H4 (cell line): ENCODE measurements at regions not wholly inside any gene's neighbourhood (a gene's known extent, or its start where the extent isn't known, plus 50 kb on each side); places are given as distances from the start of the nearest gene placed in this dataset.

Experiments used
- DNase-seq: peaks from one replicate; pipeline ENCODE4 v3.0.0-alpha.2; 2015; ENCODE audit warnings: low spot score

DNA sequence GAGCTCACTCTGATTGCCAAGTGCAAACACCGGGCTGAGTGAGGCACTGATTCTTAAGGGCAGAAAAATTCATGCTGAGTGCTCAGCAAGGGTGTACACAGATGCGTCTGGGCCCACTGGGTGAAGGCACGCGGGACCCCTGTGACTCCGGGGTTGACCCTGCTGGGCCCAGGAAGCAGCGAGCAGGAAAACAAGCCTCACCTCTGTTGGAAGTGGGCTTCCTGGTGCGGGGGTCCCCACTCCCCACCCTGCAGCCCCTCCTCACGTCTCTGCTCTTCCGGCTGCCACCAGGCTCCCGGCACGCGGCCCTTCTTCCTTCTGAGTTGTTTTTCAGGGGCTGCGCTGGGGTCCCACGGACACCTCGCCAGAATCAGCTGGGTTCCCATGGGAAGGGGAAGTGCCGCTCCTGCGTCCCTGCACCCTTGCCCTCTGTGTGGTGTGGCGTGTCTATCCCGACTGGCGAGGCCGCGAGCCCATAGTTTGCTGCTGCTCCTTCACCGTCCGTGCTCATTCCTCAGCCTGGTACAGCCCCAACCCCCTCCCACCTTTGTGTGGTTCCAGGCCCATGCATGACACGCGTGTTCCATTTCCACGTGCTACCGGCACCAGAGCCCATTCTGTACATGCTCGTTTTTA lies 80.6 kb upstream of the BHLHE23 start:
- DNase-seq: no peak

DNA sequence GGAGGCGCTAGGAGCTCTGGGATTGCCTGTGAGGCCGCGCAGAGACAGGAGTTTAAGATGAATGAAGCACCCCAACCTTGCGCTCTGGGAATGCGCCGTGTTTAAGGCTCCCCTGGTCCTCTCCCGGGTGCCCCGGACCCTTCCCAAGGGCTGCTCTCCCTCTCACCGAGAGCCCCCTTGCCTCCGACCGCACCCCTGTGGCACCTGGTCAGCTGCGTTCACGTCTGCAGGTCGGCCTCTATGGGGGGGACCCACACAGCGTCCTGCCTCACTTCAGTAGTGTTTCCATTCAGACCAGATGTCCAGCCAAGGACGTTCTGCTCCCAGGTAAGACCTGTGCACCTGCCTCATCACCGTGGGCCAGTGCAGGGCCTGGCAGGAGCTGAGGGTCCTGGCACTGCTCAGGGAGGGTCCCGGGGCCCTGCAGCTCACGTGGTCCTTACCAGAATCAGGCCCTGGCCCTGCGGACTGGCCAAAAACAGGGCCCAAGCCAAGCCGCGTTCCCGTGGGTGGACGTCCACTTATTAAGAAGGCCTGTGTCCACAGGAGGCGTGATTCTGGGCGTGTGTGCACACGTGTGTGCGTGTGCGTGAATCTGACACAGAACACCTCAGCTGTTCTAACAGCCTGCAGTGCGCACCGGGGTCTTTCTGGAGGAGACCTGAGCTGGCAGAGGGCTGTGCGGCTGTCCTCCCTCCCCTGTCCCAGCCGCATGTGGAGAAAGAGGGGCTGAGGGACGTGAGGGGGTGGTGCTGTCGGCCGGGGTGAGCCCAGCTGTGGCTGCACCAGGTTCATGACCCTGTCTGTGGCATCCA lies 79.9 kb upstream of the BHLHE23 start:
- no peak for DNase-seq

DNA sequence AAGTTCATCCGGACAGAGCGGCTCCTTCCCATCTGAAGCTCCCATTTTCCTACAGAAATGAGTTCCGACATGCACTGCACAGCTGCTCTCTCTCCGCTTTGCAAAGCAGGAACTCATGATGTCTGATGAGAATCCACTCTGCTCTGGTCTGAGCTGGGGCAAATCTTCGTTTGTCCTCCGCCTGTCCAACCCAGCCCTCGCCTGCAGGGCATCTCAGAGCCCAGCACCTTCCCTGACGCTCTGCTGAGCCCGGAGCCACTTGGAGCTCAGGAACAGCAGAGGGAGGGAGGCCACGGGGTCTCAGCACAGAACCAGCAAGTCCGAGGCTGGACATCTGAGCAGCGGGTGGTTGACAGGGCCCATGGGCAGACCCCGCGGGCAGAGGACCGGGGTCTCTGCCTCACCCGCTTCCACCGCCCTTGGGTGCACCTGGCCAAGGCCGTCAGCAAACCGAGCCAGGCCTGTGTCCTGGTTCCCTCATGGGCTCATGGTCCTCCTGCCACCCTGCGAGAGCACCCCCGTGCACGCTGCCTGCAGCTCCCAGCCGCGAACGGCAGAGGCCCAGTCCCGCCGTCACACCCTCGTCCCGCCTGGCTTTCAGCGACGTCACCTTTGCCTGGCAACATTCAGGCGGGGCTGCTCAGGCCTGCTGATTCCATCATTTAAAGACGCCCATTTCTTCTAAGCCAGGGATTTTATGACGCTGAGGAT lies 78.5 kb upstream of the BHLHE23 start:
- DNase-seq: no peak

DNA sequence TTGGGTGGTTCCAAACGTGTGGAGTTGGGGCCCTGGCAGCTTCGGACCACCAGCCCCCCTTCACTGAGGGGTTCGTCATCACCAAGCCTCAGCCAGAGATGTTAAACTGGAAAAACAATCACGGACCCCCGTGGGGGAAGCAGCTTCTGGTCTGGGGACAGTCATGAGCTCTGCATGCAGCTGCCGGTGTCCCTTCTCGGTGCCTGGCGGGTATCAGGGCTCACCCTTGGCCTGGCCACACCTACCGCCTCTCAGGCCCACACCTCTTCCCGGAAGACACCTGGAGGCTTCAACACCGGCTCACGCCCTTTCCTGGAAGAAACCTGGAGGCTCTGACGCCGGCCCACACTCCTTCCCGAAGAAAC lies 77.8 kb upstream of the BHLHE23 start:
- no peak for DNase-seq

DNA sequence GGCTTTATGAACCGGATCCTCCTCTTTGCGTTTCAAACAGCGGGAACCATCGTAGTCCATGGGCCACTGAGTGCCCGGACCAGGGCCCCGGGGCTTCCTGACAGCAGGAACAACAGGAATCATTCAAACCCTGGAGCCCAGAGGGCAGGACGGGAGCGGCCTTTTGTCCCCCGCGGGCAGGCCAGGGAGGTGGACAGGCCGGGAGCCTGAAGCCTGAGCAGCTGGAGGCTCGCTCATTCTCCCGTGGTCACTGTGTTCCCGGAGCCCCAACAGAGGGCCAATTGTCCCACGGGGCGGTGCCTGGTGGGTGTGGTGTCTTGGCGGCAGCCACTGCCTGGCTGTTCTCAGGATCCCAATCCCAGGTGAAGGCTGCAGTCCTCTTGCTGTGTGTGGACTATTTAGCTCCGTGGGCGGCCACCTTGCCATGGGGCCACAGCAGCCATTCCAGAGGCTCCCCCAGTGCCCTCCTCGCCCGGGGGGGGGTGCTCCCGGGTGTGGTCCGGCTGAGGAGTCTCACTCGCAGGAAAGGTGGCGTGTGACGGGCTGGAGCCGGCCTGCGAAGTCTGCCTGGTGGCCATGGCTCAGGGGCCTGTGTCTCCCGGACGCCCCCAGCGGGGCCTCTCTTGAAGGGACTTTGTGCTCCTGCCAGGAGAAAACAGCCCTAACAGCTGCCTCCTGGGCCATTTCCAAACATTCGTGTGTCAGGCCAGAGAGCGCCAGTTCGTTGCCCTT lies 77.2 kb upstream of the BHLHE23 start:
- DNase-seq: no peak

DNA sequence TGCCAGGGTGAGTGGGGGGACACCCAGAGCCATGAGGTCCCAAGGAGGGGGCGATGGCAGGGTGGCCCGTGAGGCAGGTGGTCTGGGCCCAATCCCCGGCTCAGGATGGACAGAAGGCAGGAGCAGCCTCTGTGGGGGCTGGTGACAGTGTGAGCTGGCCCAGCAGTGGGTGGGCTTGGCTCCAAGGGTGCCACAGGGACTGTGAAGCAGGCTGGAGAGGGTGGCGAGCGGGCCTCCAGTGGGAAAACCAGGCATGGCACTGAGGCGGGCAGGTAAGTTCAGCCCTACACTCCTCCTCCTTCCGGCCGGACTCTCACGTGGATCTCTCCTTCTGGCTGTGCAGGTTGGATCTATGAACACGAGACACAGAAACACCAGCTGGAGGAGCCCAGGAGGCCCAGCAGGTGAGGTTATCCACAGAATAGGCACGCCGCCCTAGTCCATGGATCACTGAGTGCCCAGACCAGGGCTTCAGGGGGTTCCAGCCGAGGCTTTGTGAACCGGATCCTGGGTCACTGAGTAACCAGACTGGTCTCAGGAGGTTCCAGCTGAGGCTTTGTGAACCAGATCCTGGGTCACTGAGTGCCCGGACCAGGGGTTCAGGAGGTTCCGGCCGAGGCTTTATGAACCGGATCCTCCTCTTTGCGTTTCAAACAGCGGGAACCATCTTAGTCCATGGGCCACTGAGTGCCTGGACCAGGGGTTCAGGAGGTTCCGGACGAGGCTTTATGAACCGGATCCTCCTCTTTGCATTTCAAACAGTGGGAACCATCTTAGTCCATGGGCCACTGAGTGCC lies 76.4 kb upstream of the BHLHE23 start:
- no peak for DNase-seq

DNA sequence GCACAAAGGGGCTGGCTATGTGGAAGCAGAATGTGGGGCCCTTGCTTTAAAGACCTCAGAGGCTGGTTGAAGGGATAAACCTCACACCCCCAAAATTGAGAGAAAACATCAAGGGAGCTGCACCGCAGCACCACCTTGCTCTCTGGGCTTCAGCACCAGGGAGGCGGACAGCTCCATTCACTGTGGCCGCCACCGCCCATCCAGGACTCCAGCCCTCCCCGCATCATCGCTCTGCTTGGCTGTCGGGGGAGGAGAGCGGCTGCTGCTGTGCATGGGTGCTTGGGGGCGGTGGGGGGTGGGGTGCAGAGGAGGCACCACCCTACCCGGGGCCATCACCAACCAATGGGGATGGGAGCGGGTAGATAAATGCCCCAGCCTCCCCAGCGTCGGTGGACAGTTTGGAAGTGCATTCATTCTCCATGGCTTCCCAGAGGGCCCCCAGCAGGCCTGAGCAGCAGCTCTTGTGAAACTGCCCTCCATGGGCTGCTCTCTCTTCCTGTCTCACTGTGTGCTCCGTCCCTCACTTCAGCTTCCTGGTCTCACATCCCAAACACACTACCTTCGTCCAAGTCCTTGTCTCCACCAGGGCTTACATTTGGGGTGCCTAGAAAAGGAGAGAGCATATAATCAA lies 75.7 kb upstream of the BHLHE23 start:
- no peak for DNase-seq

DNA sequence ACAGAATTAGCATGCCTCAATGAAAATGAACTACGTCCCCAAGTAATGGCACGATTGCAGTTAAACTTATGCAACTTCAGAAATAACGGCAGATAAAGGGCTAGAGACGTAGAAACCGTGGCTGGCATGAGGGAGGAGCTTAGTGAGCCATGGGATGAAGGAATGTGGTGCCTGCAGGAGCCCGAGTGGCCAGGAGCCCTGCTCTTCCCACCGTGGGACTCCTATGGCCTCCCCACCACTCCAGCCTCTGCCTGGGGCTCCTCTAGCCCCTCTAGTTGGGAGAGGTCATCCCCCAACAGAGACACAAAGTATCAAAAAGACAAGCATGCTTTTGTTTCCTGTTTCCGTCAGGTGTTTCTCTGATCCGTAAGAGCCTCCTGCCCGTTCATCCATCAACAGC lies 75.1 kb upstream of the BHLHE23 start:
- DNase-seq: no peak

DNA sequence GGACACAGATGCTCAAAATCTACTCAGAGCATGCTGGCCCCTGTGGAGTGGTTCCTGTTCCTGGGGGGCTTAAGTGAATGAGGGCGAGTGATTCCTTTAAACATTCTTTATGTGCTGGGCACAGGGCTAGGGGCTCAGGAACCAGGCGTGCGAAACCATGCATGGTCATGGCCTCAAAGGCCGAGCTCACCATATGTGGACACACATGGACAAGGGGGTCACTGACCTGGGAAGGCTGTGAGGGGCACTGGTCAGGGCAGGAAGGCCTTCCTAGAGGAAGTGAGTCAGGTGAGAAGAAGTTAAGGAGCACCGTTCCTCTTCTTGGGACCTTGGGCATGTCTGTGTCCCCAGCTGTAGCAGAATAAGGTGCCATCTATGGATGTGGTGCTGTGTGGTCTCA lies 74.6 kb upstream of the BHLHE23 start:
- DNase-seq: no peak

DNA sequence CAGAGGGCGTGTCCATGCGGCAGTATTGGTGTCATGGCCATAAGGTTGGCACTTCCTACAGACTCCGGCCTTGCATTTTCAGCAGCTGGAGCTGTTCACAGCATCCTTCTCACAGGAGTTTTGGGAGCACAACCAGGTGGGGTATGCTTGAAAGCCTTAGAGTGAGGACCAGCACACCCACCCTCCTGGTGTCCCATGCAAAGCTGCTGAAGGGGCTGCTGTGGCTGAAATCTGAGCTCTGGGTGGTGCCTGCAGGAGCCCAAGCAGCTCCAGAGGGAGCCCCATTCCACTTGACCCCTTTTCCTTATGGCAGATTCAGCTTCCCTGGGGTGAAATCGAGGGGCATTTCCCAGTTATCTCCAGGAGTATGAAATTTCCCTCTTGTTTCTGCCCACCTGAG lies 74.0 kb upstream of the BHLHE23 start:
- no peak for DNase-seq

DNA sequence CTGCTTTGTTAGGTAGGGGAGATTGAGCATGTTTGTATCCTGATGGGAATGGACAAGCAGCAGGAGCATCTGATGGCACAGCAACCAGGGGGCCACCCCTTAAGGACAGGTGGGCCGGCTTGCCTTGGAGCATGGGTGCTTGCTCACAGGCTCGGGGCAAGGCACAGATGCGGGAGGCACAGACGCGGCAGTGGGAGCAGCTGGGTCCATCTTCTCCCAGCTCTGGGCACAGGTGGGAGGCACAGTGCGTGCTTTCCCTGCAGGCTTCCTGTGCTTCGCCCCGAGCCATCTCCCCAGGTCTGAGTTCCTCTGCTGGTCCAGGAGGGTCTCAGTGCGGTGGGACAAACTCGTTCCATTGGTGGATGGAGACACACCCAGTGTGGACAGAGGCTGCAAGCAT lies 73.6 kb upstream of the BHLHE23 start:
- DNase-seq: no peak

DNA sequence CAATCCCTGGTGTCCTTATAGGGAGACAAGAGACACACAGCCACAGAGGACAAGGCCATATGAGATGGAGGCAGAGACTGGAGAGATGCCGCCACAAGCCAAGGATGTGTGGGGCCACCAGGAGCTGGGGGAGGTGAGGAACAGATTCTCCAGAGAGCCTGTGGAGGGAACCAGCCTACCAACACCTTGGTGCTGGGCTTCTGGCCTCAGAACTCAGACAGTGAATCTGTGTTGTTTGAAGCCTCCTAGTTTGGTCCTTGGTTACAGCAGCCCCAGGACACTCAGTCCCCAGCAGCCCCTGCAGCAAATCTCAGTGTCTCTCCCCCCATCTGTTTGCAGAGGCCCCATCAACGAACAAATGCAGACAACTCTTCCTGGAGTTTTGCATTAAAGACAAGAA lies 73.2 kb upstream of the BHLHE23 start:
- no peak for DNase-seq

DNA sequence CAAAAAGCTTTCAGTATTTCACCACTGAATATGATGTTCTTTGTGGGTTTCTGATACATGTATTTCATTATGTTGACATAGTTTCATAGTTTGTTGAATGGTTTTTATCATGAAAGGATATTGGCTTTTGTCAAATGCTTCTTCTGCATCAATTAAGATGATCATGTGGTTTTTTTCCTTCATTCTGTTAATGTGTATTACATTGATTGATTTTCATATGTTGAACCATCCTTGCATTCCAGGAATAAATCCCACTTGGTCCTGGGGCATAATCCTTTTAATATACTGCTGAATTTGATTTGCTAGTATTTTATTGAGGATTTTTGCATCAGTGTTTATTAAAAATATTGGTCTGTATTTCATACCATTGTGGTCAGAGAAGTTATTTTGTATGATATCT lies 70.9 kb upstream of the BHLHE23 start:
- no peak for DNase-seq

DNA sequence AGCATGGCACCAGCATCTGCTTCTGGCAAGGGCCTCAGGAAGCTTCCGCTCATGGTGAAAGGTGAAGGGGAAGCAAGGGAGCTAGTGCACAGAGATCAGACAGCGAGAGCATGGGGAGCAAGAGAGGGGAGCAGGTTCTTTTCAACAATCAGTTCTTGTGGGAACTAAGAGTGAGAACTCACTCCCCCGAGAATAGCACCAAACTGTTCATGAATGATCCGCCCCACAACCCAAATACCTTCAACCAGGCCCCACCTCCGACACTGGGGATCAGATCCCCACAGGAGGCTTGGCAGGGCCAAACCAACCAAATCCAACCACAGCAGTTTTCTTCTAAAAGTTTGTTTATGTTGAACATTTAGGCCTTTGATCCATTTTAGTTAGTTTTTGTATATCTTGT lies 69.7 kb upstream of the BHLHE23 start:
- DNase-seq: no peak

DNA sequence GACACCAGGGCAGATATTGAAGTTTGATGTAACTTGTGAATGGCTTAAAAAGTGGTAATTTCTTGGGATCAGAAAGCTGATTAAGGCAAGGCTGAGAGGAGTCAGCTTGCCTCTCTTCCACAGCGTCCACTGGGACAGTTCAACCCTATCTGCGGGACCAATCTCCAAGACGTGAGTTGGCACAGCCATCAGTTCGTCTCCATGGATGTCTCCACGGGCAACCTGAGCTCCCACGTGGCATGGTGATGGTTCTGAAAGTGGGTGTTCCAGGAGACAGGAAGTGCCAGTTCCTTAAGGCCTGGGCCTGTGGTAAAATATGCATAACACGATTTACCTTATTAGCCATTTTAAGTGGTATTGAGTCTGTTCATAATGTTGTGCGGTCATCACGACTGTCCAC lies 67.9 kb upstream of the BHLHE23 start:
- no peak for DNase-seq

DNA sequence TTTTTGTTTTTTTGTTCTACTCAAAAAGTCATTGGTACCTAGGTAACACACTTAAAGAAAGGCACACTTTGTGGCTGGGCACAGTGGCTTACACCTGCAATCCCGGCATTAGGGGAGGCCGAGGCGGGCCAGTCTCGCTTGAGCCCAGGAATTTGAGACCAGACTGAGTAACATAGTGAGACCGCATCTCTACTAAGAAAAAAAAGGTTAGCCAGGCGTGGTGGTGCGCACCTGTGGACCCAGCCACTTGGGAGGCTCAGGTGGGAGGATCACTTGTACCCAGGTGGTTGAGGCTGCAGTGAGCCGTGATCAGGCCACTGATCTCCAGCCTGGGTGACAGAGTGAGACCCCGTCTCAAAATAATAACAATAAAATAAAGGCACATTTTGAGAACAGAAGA lies 67.4 kb upstream of the BHLHE23 start:
- DNase-seq: no peak

DNA sequence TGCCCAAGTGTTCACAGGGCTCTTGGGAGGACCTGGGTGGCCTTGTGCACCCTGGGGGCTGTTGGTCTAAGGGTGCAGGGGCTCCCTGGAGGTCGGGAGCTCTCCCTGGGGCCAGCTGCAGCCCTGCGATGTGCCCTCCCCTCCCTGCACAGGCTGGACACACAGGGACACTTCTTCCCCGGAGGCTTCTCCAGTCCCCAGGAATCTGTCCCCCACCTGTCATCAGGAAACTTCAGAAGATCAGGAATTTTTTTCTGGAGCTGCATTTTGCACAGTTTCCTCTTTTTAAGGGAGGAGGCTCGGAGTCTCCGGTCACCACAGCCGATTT lies 66.9 kb upstream of the BHLHE23 start:
- DNase-seq: no peak

DNA sequence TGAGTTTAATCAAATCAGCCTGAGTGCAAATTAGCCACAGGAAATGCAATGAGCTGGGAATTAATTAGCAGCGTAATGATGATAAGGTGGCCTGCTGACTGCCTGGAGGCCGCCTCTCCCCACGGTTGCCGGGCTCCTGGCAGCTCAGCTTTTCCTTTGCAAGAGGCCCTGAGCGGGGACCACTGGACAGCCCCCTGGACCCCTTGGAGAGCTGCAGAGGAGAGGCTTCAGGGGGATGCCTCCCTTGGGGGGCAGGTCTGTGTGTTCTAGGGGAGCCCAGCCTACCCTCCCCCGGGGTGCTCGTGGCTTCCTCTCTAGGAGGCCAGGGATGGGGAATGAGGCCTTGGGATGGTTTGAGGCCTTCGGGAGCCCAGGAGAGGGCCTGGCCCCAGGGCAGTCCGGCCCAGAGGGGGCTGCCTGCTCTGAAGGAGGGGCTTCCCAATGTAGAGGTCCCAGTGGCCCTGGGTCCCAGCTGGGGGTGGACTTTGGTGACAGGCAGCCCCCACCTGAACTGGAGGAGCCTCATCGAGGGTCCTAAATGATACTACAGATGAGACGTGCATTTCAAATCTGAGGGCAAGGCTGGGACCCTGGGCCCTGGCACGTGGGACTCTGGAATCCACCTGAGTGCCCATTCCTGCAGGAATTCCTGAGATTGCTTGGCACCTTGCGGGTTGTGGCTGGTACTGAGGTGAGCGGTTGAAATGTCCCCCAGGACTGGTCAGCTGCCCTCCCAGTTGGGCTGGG lies 66.4 kb upstream of the BHLHE23 start:
- no peak for DNase-seq

DNA sequence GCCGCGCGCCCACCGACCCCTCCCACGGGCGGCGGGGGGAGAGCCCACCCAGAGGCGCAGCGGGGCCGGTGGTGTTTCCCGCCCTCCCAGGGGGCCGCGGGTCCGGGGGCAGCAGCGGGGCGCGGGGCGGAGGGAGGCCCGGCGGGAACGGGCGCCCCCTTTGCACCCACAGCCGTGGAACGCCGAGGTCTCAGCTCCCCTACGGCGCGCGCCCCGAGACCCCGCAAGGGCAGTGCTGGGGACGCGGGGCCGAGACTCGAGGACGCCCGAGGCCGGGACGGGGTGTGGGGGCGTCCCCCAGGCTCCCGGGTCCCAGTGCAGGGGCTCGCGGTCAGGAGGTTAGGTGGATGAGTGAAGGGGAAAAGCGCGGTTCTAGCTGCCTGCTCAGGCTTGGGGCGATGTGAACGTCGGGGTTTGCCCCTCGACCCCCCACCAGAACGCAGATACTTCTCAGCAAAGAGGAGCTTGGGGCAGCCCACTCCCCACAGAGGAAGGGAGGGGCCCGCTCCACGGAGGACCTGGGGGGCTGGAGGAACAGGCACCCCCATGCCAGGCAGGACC lies 65.5 kb upstream of the BHLHE23 start:
- DNase-seq: no peak

DNA sequence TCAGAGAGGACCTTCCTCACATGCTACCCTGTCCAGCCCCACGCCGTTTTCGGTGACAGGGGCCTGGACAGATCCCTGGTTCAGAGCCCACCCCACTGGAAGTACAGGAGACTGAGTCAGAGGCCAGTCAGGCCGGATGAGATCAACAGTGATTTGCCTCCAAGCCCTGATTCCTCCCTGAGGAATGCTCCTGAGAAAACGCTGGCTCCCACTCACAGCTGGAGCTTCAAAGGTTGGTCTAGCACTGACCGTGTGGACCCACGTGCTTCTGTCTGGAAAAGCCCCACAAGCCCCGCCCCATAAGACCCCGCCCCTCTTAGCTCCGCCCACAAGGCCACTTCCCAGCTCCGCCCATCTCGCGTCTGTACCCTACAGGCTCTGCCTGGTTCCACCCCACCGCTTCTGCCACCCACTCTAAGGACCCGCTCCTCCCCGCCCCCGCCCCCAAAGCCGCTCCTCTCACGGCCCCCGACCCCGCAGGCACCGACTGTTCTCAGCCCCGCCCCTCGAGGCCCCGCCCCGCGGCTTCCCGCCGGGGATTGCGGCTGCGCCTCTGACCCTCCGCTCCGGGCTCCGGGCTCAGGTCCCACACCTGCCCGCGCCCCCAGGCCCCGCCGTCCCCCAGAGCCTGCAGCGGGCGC lies 64.9 kb upstream of the BHLHE23 start:
- DNase-seq: no peak
